ENCODE measurements at regions not wholly inside any gene's neighbourhood (a gene's known extent, or its start where the extent isn't known, plus 50 kb on each side); places are given as distances from the start of the nearest gene placed in this dataset.

- TF ChIP-seq CTCF (IDR thresholded peaks at IDR 0.05; ENCODE audit: insufficient read depth, low read length, poor library complexity, severe bottlenecking) (no peak), EZH2phosphoT487 (conservative IDR thresholded peaks at IDR 0.05; ENCODE audit: low read length) (no peak)
These were observed 117.4 kb upstream of the LIMCH1 start for GRCh38 chr4:41420541-41420940.
